Hepatic stellate cell (primary cell): ENCODE measurements at regions not wholly inside any gene's neighbourhood (a gene's known extent, or its start where the extent isn't known, plus 50 kb on each side); places are given as distances from the start of the nearest gene placed in this dataset.
"Not testable (repeated sequence)": the region's sequence is repeated elsewhere in the genome, so short reads cannot be mapped to it uniquely, and the experiment has no call there.

Source experiments
- DNase-seq: peaks from one replicate; pipeline ENCODE4 v3.0.0; 2011; ENCODE audit warnings: low spot score

- DNase-seq, result no peak
These were observed 245.9 kb downstream of the MID1IP1 start for GRCh38 chrX:39047174-39047573.

DNA sequence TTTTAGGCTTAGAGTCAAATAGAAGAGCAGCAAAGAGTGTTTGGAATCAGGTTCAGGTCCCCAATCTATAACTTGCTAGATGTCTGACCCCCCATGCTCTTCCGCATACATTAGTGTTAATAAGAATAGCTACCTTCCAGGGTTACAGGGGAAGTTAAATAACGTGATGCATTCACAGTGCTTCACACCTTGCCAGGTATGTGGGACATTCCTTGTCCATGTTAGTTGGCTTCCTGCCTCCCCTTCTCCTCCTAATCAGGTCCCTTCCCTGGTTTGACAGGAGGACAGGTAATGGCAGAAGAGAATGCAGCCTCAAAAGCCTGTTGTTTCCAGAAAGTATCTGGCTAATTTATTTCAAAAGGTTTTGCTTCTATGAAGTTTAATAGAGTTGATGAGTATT lies 248.7 kb downstream of the MID1IP1 start:
- no peak for DNase-seq

DNA sequence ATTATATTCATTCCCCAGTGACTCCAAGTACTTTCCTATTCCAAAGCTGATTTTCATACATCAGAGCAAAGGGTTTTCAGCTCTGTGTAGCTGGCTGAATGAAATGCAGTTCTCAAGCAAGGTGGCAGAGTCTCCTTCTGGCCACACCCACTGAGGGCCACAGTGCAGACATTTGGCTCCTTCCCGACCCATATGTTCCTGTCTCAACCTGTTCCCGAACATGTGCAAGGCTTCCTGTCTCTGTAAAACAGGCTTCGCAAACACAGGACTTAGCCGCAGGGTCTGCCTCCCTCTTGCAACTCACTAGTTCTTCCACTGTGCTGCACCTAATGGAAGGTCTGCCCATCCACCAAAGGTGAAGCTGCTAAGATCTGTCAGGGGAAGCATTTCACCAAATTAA lies 249.2 kb downstream of the MID1IP1 start:
- DNase-seq, result no peak

- DNase-seq, result no peak
These were observed 251.5 kb downstream of the MID1IP1 start for GRCh38 chrX:39052751-39053150.

GRCh38 chrX:39058724-39059123 lies 257.5 kb downstream of the MID1IP1 start:
- DNase-seq, result no peak

- no peak for DNase-seq
These were observed 258.6 kb downstream of the MID1IP1 start for GRCh38 chrX:39059866-39060265.

DNA sequence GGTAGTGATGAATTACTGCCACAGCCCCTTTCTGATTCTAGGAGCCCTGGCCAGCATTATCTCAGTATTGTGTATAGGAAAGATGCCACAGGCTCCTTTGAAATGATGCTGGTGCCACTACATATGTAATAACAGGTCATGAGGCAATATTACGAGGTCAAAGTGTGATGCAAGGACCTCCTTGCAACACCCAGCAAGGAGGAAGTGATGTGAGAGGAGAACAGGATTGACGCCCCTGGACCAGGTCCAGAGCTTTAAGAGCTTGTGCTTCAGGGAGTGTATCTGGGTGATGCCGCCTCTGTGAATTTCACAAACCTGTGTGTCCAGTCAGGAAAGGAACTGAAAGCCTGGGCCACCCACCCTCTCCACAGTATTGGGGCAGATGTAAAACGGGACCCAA lies 261.8 kb downstream of the MID1IP1 start:
- DNase-seq, result no peak

GRCh38 chrX:39063702-39064101 lies 262.4 kb downstream of the MID1IP1 start:
- DNase-seq, result no peak

- no peak for DNase-seq
These were observed 264.0 kb downstream of the MID1IP1 start for GRCh38 chrX:39065051-39065871.

- no peak for DNase-seq
These were observed 266.6 kb downstream of the MID1IP1 start for GRCh38 chrX:39067866-39068265.

DNA sequence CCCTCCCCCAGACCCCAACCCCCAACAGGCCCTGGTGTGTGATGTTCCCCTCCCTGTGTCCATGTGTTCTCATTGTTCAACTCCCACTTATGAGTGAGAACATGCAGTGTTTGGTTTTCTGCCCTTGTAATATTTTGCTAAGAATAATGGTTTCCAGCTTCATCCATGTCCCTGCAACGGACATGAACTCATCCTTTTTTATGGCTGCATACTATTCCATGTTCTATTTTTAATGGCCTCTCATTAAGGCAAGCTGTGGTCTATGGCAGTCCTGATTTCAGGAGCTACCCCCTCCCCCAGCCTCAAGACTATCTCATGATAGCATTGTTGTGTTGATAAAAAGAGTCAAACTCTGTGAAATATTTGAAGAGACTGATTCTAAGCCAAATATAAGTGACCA lies 267.4 kb downstream of the MID1IP1 start:
- DNase-seq, result not testable (repeated sequence)

DNA sequence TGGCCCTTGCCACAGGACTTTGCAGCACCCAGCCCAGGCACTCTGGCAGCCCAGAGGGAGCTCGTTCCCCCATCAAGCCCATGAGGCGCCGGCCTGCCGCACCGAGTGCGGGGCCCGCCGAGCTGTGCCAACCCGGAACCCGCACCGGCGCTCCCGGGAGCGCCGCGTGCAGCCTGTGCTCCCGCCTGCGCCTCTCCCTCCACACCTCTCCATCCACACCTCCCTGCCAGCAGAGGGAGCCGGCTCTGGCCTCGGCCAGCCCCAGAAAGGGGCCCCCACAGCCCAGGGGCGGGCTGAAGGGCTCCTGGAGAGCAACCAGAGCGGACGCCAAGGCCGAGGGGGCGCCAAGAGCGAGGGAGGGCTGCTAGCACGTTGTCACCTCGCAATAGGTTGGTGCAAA lies 268.8 kb downstream of the MID1IP1 start:
- no peak for DNase-seq

- DNase-seq, result no peak
These were observed 271.9 kb downstream of the MID1IP1 start for GRCh38 chrX:39073131-39073530.

- DNase-seq, result no peak
These were observed 295.3 kb downstream of the MID1IP1 start for GRCh38 chrX:39096599-39096998.

- no peak for DNase-seq
These were observed 303.5 kb downstream of the MID1IP1 start for GRCh38 chrX:39104745-39105144.

GRCh38 chrX:39112143-39112542 lies 310.9 kb downstream of the MID1IP1 start:
- DNase-seq, result no peak

DNA sequence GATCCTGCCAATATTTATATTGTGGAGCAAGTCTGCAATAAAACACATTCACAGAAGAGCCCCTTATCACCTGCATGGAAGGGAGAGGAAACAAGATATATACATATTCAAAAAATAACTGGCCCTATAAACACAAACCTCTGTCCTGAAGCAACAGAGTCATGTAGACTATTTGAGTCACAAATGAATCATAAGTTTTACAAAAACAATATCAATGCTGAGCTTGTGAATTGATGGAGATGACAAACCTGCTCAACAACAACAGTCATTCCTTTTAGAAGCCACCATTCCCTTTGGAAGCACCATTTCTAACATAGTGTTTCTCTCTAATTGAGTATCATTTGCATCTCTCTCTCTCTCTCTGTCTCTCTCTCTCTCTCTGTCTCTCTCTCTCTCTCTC lies 313.9 kb downstream of the MID1IP1 start:
- DNase-seq, result no peak

- no peak for DNase-seq
These were observed 315.8 kb downstream of the MID1IP1 start for GRCh38 chrX:39117101-39117500.

DNA sequence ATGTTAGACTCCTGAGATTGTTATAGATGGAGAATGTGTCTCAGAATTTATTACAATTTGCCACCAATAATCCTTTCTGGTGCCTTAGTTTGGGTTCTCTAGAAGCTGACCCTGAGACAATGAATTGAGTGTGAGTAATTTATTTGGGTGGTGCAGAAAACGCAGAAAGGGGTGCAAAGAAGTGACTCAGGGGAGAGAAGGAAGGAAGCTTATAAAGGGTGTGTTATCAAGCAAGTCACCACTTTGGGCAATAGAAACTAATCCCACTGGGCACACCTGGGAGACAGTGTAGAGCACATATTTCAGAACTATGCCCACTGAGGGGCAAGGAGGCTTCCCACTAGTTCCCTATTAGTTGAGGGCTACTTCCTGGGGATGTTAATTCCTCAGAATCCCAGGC lies 320.6 kb downstream of the MID1IP1 start:
- no peak for DNase-seq

GRCh38 chrX:39125834-39126233 lies 324.6 kb downstream of the MID1IP1 start:
- DNase-seq, result no peak

- DNase-seq, result no peak
These were observed 332.7 kb downstream of the MID1IP1 start for GRCh38 chrX:39133971-39134370.

- DNase-seq, result no peak
These were observed 336.2 kb downstream of the MID1IP1 start for GRCh38 chrX:39137363-39137954.

GRCh38 chrX:39140581-39140980 lies 339.3 kb downstream of the MID1IP1 start:
- no peak for DNase-seq

DNA sequence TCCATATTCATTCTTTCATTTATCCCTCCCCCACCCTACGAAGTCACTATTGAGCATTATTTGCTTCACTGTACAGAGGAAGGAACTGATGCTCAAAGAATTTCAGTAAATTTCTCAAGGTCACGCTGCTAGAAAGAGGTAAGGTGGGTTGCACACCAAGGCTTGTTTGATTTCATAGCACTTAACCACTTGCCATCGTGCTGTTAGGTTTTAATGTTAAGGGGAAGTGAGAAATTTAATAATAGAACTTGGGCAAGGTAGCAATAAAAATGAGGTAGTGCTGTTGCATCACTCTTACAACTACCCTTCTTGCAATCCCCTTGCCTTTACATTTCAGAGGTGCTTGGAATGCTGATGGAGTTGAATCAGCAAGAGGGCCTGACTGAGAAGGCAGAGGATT lies 343.1 kb downstream of the MID1IP1 start:
- DNase-seq, result no peak
